ENCODE measurements at regions not wholly inside any gene's neighbourhood (a gene's known extent, or its start where the extent isn't known, plus 50 kb on each side); places are given as distances from the start of the nearest gene placed in this dataset.

- H3K9ac ChIP-seq (ENCODE audit: insufficient read length), result no peak overlapping the region
- no peak for DNase-seq (ENCODE audit: low read depth, low spot score)
- TF ChIP-seq FOXP2 (optimal IDR thresholded peaks at IDR 0.05; ENCODE audit: control extremely low read depth, extremely low read length, insufficient read depth), result no peak
- TF ChIP-seq POLR2AphosphoS5 (IDR thresholded peaks at IDR 0.05; ENCODE audit: borderline replicate concordance, low read depth, low read length), result no peak
- no peak overlapping the region for H3K4me3 ChIP-seq
- H3K9me3 ChIP-seq (ENCODE audit: low read depth, low read length), result no peaks in the 10 kb centered on the region
- H3K36me3 ChIP-seq (ENCODE audit: insufficient read depth, low read length), result no peaks in the 10 kb centered on the region
- no peak overlapping the region for H3K27ac ChIP-seq
Measured at GRCh38 chr4:185956544-185956940, 112.4 kb upstream of the TLR3 start.

GRCh38 chr4:185958094-185958747, 110.7 kb upstream of the TLR3 start:
- no peaks in the 10 kb centered on the region for H3K9me3 ChIP-seq (ENCODE audit: low read depth, low read length)
- no peak overlapping the region for H3K27ac ChIP-seq
- no peak for DNase-seq (ENCODE audit: low read depth, low spot score)
- H3K9ac ChIP-seq (ENCODE audit: insufficient read length), result no peak overlapping the region
- no peak overlapping the region for H3K4me3 ChIP-seq
- no peaks in the 10 kb centered on the region for H3K36me3 ChIP-seq (ENCODE audit: insufficient read depth, low read length)
- TF ChIP-seq FOXP2 (optimal IDR thresholded peaks at IDR 0.05; ENCODE audit: control extremely low read depth, extremely low read length, insufficient read depth), result no peak
- no peak for TF ChIP-seq POLR2AphosphoS5 (IDR thresholded peaks at IDR 0.05; ENCODE audit: borderline replicate concordance, low read depth, low read length)
- TF ChIP-seq EZH2 (IDR thresholded peaks at IDR 0.05), result no peak

GRCh38 chr4:185965426-185966384, 103.3 kb upstream of the TLR3 start:
- Histone ChIP-seq H3K9ac (ENCODE audit: insufficient read length) (no peak overlapping the region), H3K27ac (no peak overlapping the region), H3K4me3 (no peak overlapping the region), H3K36me3 (ENCODE audit: insufficient read depth, low read length) (no peaks in the 10 kb centered on the region), H3K9me3 (ENCODE audit: low read depth, low read length) (no peaks in the 10 kb centered on the region)
- no peak for DNase-seq (ENCODE audit: low read depth, low spot score)
- TF ChIP-seq EZH2 (IDR thresholded peaks at IDR 0.05) (no peak), POLR2AphosphoS5 (IDR thresholded peaks at IDR 0.05; ENCODE audit: borderline replicate concordance, low read depth, low read length) (no peak), FOXP2 (optimal IDR thresholded peaks at IDR 0.05; ENCODE audit: control extremely low read depth, extremely low read length, insufficient read depth) (no peak)

GRCh38 chr4:185966549-185966948, 102.4 kb upstream of the TLR3 start:
- no peak for TF ChIP-seq FOXP2 (optimal IDR thresholded peaks at IDR 0.05; ENCODE audit: control extremely low read depth, extremely low read length, insufficient read depth)
- no peak for TF ChIP-seq POLR2AphosphoS5 (IDR thresholded peaks at IDR 0.05; ENCODE audit: borderline replicate concordance, low read depth, low read length)
- TF ChIP-seq EZH2 (IDR thresholded peaks at IDR 0.05), result no peak
- no peak for DNase-seq (ENCODE audit: low read depth, low spot score)
- no peaks in the 10 kb centered on the region for H3K36me3 ChIP-seq (ENCODE audit: insufficient read depth, low read length)
- no peaks in the 10 kb centered on the region for H3K9me3 ChIP-seq (ENCODE audit: low read depth, low read length)
- no peak overlapping the region for H3K9ac ChIP-seq (ENCODE audit: insufficient read length)
- no peak overlapping the region for H3K27ac ChIP-seq
- no peak overlapping the region for H3K4me3 ChIP-seq

- H3K27ac ChIP-seq, result no peak overlapping the region
- H3K9ac ChIP-seq (ENCODE audit: insufficient read length), result no peak overlapping the region
- no peaks in the 10 kb centered on the region for H3K9me3 ChIP-seq (ENCODE audit: low read depth, low read length)
- no peaks in the 10 kb centered on the region for H3K36me3 ChIP-seq (ENCODE audit: insufficient read depth, low read length)
- no peak overlapping the region for H3K4me3 ChIP-seq
- no peak for DNase-seq (ENCODE audit: low read depth, low spot score)
- TF ChIP-seq EZH2 (IDR thresholded peaks at IDR 0.05) (no peak), POLR2AphosphoS5 (IDR thresholded peaks at IDR 0.05; ENCODE audit: borderline replicate concordance, low read depth, low read length) (no peak), FOXP2 (optimal IDR thresholded peaks at IDR 0.05; ENCODE audit: control extremely low read depth, extremely low read length, insufficient read depth) (no peak)
Measured at GRCh38 chr4:185966997-185967775, 101.8 kb upstream of the TLR3 start.

- DNase-seq (ENCODE audit: low read depth, low spot score), result no peak
- Histone ChIP-seq H3K27ac (no peak overlapping the region), H3K4me3 (no peak overlapping the region), H3K9me3 (ENCODE audit: low read depth, low read length) (no peaks in the 10 kb centered on the region), H3K9ac (ENCODE audit: insufficient read length) (no peak overlapping the region), H3K36me3 (ENCODE audit: insufficient read depth, low read length) (no peaks in the 10 kb centered on the region)
- no peak for TF ChIP-seq FOXP2 (optimal IDR thresholded peaks at IDR 0.05; ENCODE audit: control extremely low read depth, extremely low read length, insufficient read depth)
- no peak for TF ChIP-seq POLR2AphosphoS5 (IDR thresholded peaks at IDR 0.05; ENCODE audit: borderline replicate concordance, low read depth, low read length)
- no peak for TF ChIP-seq EZH2 (IDR thresholded peaks at IDR 0.05)
Measured at GRCh38 chr4:185969657-185970056, 99.3 kb upstream of the TLR3 start.

- no peak for DNase-seq (ENCODE audit: low read depth, low spot score)
- H3K9ac ChIP-seq (ENCODE audit: insufficient read length), result no peak overlapping the region
- TF ChIP-seq EZH2 (IDR thresholded peaks at IDR 0.05) (no peak), POLR2AphosphoS5 (IDR thresholded peaks at IDR 0.05; ENCODE audit: borderline replicate concordance, low read depth, low read length) (no peak), FOXP2 (optimal IDR thresholded peaks at IDR 0.05; ENCODE audit: control extremely low read depth, extremely low read length, insufficient read depth) (no peak)
Measured at GRCh38 chr4:185987961-185988627, 80.9 kb upstream of the TLR3 start.

More at GRCh38 chr4:185987961-185988627, 80.9 kb upstream of the TLR3 start:
- no peaks in the 10 kb centered on the region for H3K9me3 ChIP-seq (ENCODE audit: low read depth, low read length)
- H3K36me3 ChIP-seq (ENCODE audit: insufficient read depth, low read length), result no peaks in the 10 kb centered on the region
- H3K4me3 ChIP-seq, result no peak overlapping the region
- no peak overlapping the region for H3K27ac ChIP-seq
